ENCODE measurements at regions not wholly inside any gene's neighbourhood (a gene's known extent, or its start where the extent isn't known, plus 50 kb on each side); places are given as distances from the start of the nearest gene placed in this dataset.

DNA sequence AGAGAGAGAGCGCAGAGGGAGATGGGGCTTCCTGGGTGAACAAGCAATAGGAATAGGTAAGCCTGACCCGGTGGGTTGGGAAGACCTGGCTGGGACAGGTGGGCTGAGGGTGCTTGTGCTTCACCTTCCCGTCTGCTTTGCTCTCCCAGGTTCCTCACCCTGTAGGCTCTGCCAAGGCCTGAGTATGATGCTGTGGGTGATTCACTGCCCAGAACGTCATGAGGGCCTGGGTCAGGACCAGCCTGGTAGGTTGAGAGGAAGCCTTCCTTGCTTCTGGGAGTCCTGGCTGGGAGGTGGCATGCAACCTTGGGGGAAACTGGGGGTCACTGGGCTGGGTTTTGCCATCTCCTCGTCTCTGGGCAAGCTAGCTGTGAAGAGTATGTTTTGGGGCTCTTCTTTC, 220.2 kb upstream of the APCDD1 start:
- ChIA-PET CTCF (no interaction called here), RAD21 (ENCODE audit: low non-redundant PET in 1 of 2, low total read pairs in 2 of 2, uncharacterized antibody in 2 of 2, unreplicated experiment in 2 of 2) (no interaction called here), POLR2A (no interaction called here)
- Histone ChIP-seq H3K36me3 (ENCODE audit: control insufficient read depth in 1 of 2, insufficient read depth in 2 of 2, low read length in 2 of 2) (no peaks in the 10 kb centered on the region), H3K4me3 (replicated peaks in 1 of 2; ENCODE audit: low read depth in 1 of 2, low read length in 2 of 2) (no peak overlapping the region), H3K27me3 (ENCODE audit: insufficient read depth, low read length) (no peaks in the 10 kb centered on the region), H3K27ac (ENCODE audit: low read depth, low read length) (no peak overlapping the region), H3K4me1 (ENCODE audit: control insufficient read depth in 1 of 2, insufficient read depth in 2 of 2, low read length in 2 of 2) (peaks cover 0 to 6% of the 10 kb centered on the region in 2 experiments; a peak in 2 of 4 replicates), H3K79me2 (ENCODE audit: insufficient read depth, low read length) (no peaks in the 10 kb centered on the region), H3K9ac (ENCODE audit: low read length) (no peak overlapping the region), H3K4me2 (ENCODE audit: low read length) (no peak overlapping the region), H4K20me1 (ENCODE audit: insufficient read depth) (no peaks in the 10 kb centered on the region), H2AFZ (ENCODE audit: low read depth, low read length, poor library complexity, severe bottlenecking) (no peak overlapping the region), H3K9me2 (ENCODE audit: insufficient read depth) (no peaks in the 10 kb centered on the region), H3K9me3 (ENCODE audit: control insufficient read depth in 1 of 2, insufficient read depth in 1 of 2, low read depth in 1 of 2, low read length in 2 of 2) (peaks cover 0 to 4% of the 10 kb centered on the region in 2 experiments; a peak in 1 of 4 replicates)
- BruUV-seq (replicated peaks) = no TSS peak
- intact Hi-C loops (cut with micrococcal nuclease) = no loop called here
- DNase-seq (ENCODE audit: low read depth, low spot score) = no peak
- TF ChIP-seq, protein P1, sequence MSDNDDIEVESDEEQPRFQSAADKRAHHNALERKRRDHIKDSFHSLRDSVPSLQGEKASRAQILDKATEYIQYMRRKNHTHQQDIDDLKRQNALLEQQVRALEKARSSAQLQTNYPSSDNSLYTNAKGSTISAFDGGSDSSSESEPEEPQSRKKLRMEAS (IDR thresholded peaks at IDR 0.05) = no peak
- TF ChIP-seq POLR2AphosphoS5 (IDR thresholded peaks at IDR 0.05; ENCODE audit: low read depth, low read length) (no peak), ZFX (IDR thresholded peaks at IDR 0.05) (no peak), EGR1 (IDR thresholded peaks at IDR 0.05; ENCODE audit: low read depth) (no peak), RAD21 (IDR thresholded peaks at IDR 0.05; ENCODE audit: low read depth) (no peak)
- TF ChIP-seq, protein P2, sequence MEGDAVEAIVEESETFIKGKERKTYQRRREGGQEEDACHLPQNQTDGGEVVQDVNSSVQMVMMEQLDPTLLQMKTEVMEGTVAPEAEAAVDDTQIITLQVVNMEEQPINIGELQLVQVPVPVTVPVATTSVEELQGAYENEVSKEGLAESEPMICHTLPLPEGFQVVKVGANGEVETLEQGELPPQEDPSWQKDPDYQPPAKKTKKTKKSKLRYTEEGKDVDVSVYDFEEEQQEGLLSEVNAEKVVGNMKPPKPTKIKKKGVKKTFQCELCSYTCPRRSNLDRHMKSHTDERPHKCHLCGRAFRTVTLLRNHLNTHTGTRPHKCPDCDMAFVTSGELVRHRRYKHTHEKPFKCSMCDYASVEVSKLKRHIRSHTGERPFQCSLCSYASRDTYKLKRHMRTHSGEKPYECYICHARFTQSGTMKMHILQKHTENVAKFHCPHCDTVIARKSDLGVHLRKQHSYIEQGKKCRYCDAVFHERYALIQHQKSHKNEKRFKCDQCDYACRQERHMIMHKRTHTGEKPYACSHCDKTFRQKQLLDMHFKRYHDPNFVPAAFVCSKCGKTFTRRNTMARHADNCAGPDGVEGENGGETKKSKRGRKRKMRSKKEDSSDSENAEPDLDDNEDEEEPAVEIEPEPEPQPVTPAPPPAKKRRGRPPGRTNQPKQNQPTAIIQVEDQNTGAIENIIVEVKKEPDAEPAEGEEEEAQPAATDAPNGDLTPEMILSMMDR (IDR thresholded peaks at IDR 0.05 in 2 of 3, conservative IDR thresholded peaks at IDR 0.05 in 1 of 3; ENCODE audit: borderline replicate concordance in 1 of 3, insufficient read depth in 1 of 3, low read depth in 2 of 3, low read length in 2 of 3) = no peak
- no peak for ATAC-seq

- no peaks in the 10 kb centered on the region for H3K36me3 ChIP-seq (ENCODE audit: control insufficient read depth in 1 of 2, insufficient read depth in 2 of 2, low read length in 2 of 2)
- no TSS peak for BruUV-seq (replicated peaks)
- no peak overlapping the region for H3K4me2 ChIP-seq (ENCODE audit: low read length)
- intact Hi-C loops (cut with micrococcal nuclease) = no loop called here
- ChIA-PET CTCF (no interaction called here), POLR2A (no interaction called here), RAD21 (ENCODE audit: low non-redundant PET in 1 of 2, low total read pairs in 2 of 2, uncharacterized antibody in 2 of 2, unreplicated experiment in 2 of 2) (no interaction called here)
- peaks cover 0 to 3% of the 10 kb centered on the region in 2 experiments; a peak in 2 of 4 replicates for H3K4me1 ChIP-seq (ENCODE audit: control insufficient read depth in 1 of 2, insufficient read depth in 2 of 2, low read length in 2 of 2)
- H2AFZ ChIP-seq (ENCODE audit: low read depth, low read length, poor library complexity, severe bottlenecking) = no peak overlapping the region
- no peaks in the 10 kb centered on the region for H3K9me2 ChIP-seq (ENCODE audit: insufficient read depth)
- H3K27me3 ChIP-seq (ENCODE audit: insufficient read depth, low read length) = no peaks in the 10 kb centered on the region
- H3K9ac ChIP-seq (ENCODE audit: low read length) = no peak overlapping the region
- no peaks in the 10 kb centered on the region for H3K79me2 ChIP-seq (ENCODE audit: insufficient read depth, low read length)
- no peaks in the 10 kb centered on the region for H3K9me3 ChIP-seq (ENCODE audit: control insufficient read depth in 1 of 2, insufficient read depth in 1 of 2, low read depth in 1 of 2, low read length in 2 of 2)
- no peak for DNase-seq (ENCODE audit: low read depth, low spot score)
- no peak overlapping the region for H3K27ac ChIP-seq (ENCODE audit: low read depth, low read length)
- TF ChIP-seq ZFX (IDR thresholded peaks at IDR 0.05) (no peak), EGR1 (IDR thresholded peaks at IDR 0.05; ENCODE audit: low read depth) (no peak), SP1 (IDR thresholded peaks at IDR 0.05; ENCODE audit: low read depth) (no peak), POLR2AphosphoS5 (IDR thresholded peaks at IDR 0.05; ENCODE audit: low read depth, low read length) (no peak), SIN3A (IDR thresholded peaks at IDR 0.05; ENCODE audit: low read depth) (no peak), SRF (IDR thresholded peaks at IDR 0.05; ENCODE audit: low read depth) (no peak), YY1 (IDR thresholded peaks at IDR 0.05; ENCODE audit: extremely low read depth, insufficient replicate concordance, low read depth, low read length) (no peak), CEBPB (IDR thresholded peaks at IDR 0.05; ENCODE audit: low read depth) (no peak), JUND (IDR thresholded peaks at IDR 0.05) (no peak), EZH2phosphoT487 (IDR thresholded peaks at IDR 0.05; ENCODE audit: borderline replicate concordance) (no peak), ZNF274 (IDR thresholded peaks at IDR 0.05; ENCODE audit: low read depth, low read length) (no peak)
- TF ChIP-seq, protein P3, sequence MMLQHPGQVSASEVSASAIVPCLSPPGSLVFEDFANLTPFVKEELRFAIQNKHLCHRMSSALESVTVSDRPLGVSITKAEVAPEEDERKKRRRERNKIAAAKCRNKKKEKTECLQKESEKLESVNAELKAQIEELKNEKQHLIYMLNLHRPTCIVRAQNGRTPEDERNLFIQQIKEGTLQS (IDR thresholded peaks at IDR 0.05) = no peak
- TF ChIP-seq, protein P2 (IDR thresholded peaks at IDR 0.05 in 2 of 3, conservative IDR thresholded peaks at IDR 0.05 in 1 of 3; ENCODE audit: borderline replicate concordance in 1 of 3, insufficient read depth in 1 of 3, low read depth in 2 of 3, low read length in 2 of 3) = no peak
- H3K4me3 ChIP-seq (replicated peaks in 1 of 2; ENCODE audit: low read depth in 1 of 2, low read length in 2 of 2) = no peak overlapping the region
- no peak for ATAC-seq
- H4K20me1 ChIP-seq (ENCODE audit: insufficient read depth) = no peaks in the 10 kb centered on the region
Measured at GRCh38 chr18:10234912-10235660, 219.3 kb upstream of the APCDD1 start.

Data from HCT116 (cell line).